H1 (cell line): ENCODE measurements at regions not wholly inside any gene's neighbourhood (a gene's known extent, or its start where the extent isn't known, plus 50 kb on each side); places are given as distances from the start of the nearest gene placed in this dataset.

Experiments used
- CTCF ChIA-PET: fragments of 300-600 bp; sonication (Branson Sonifier 250); formaldehyde crosslinking; loops from one replicate; lab custom pipeline; 2021; ENCODE audit not compliant: partially characterized antibody; lab: Charles Lee
- POLR2A ChIA-PET: fragments of 300-600 bp; sonication (Branson Sonifier 250); formaldehyde crosslinking; loops from one replicate; lab custom pipeline; 2021; ENCODE audit warnings: inconsistent platforms; ENCODE audit not compliant: partially characterized antibody; lab: Charles Lee
- DNase-seq, 2 experiments: peaks; one replicate each; pipeline versions ENCODE4 v3.0.0 to v3.0.0-alpha.2; 2010 to 2022; ENCODE audit warnings: low spot score in 2 of 2, low read depth in 1 of 2, mixed read lengths in 1 of 2
- FAIRE-seq: peaks from 2 replicates; lab custom pipeline; 2011; peaks lifted over from hg19 to GRCh38; lab: Jason Lieb, UNC
- H2AFZ ChIP-seq: 2 replicates; pipeline ENCODE4 v1.8.1; 2012; ENCODE audit warnings: low read length, inconsistent platforms
- H2AK5ac ChIP-seq: 2 replicates; pipeline ENCODE4 v1.6.1; 2013; ENCODE audit warnings: low read depth, low read length
- H2BK120ac ChIP-seq: replicated peaks from 2 replicates; pipeline ENCODE3; 2013; ENCODE audit warnings: low read depth, low read length, inconsistent platforms
- H2BK12ac ChIP-seq: 2 replicates; pipeline ENCODE4 v1.6.1; 2013; ENCODE audit warnings: low read depth, low read length
- H2BK15ac ChIP-seq: 2 replicates; pipeline ENCODE4 v1.6.1; 2013; ENCODE audit warnings: low read length
- H2BK20ac ChIP-seq: 2 replicates; pipeline ENCODE4 v1.6.1; 2013; ENCODE audit warnings: low read length
- H2BK5ac ChIP-seq: 2 replicates; pipeline ENCODE4 v1.6.1; 2013; ENCODE audit warnings: low read depth, low read length
- H3K14ac ChIP-seq: 2 replicates; pipeline ENCODE4 v1.6.1; 2013; ENCODE audit warnings: inconsistent platforms; ENCODE audit not compliant: insufficient read length
- H3K18ac ChIP-seq: 2 replicates; pipeline ENCODE4 v1.6.1; 2013; ENCODE audit warnings: low read length; ENCODE audit errors: extremely low read depth
- H3K23ac ChIP-seq: 2 replicates; pipeline ENCODE4 v1.6.1; 2013; ENCODE audit warnings: inconsistent platforms; ENCODE audit not compliant: insufficient read length
- H3K23me2 ChIP-seq: 2 replicates; pipeline ENCODE4 v1.6.1; 2013; ENCODE audit warnings: low read depth, low read length
- H3K27ac ChIP-seq: 2 replicates; pipeline ENCODE4 v1.6.1; 2011; ENCODE audit warnings: low read depth, low read length, inconsistent platforms
- H3K27me3 ChIP-seq, 4 experiments: replicated peaks in 1 of 4; 1 replicate in 1 of 4; 2 replicates in 3 of 4; pipeline versions ENCODE4 v1.6.1 to v1.8.1; 2011 to 2013; ENCODE audit warnings: low read length in 3 of 4, mild to moderate bottlenecking in 3 of 4, inconsistent platforms in 2 of 4, mixed read lengths in 2 of 4, moderate library complexity in 1 of 4; ENCODE audit not compliant: control insufficient read depth in 3 of 4, insufficient read depth in 3 of 4; ENCODE audit errors: extremely low read depth in 1 of 4
- H3K36me3 ChIP-seq, 4 experiments: 2 replicates each; pipeline versions ENCODE4 v1.6.1 to v1.8.1; 2011 to 2013; ENCODE audit warnings: mild to moderate bottlenecking in 4 of 4, low read length in 3 of 4, moderate library complexity in 2 of 4, control low read depth in 1 of 4, inconsistent platforms in 1 of 4; ENCODE audit not compliant: insufficient read depth in 4 of 4, control insufficient read depth in 2 of 4
- H3K4ac ChIP-seq: replicated peaks from 2 replicates; pipeline ENCODE3; 2013; ENCODE audit warnings: low read length, low read depth, mixed read lengths, inconsistent platforms; ENCODE audit not compliant: insufficient read length
- H3K4me1 ChIP-seq, 4 experiments: replicated peaks in 1 of 4; 1 replicate in 1 of 4; 2 replicates in 3 of 4; pipeline versions ENCODE4 v1.6.1 to v1.8.1; 2011 to 2013; ENCODE audit warnings: low read length in 3 of 4, inconsistent platforms in 2 of 4, mixed read lengths in 1 of 4; ENCODE audit not compliant: insufficient read depth in 4 of 4, control insufficient read depth in 3 of 4
- H3K4me2 ChIP-seq, 2 experiments: 2 replicates each; pipeline versions ENCODE4 v1.6.1 to v1.8.1; 2011 to 2013; ENCODE audit warnings: low read depth in 2 of 2, low read length in 2 of 2, control low read depth in 1 of 2, inconsistent platforms in 1 of 2, mild to moderate bottlenecking in 1 of 2; ENCODE audit not compliant: insufficient read depth in 1 of 2
- H3K4me3 ChIP-seq, 4 experiments: fragments of 200-600, 300-600 bp in 1 of 4; sonication (generic), shearing (Covaris generic), sonication (Bioruptor Twin) in 1 of 4; 2 replicates each; pipeline versions ENCODE4 v1.5.1 to v1.8.1; 2011 to 2016; ENCODE audit warnings: low read length in 4 of 4, low read depth in 3 of 4, control low read depth in 2 of 4, inconsistent platforms in 2 of 4, mild to moderate bottlenecking in 2 of 4, mixed read lengths in 1 of 4, moderate library complexity in 1 of 4; ENCODE audit not compliant: insufficient read depth in 2 of 4; ENCODE audit errors: extremely low read depth in 1 of 4
- H3K56ac ChIP-seq: replicated peaks from 2 replicates; pipeline ENCODE3; 2013; ENCODE audit warnings: low read depth, mild to moderate bottlenecking, mixed read lengths, low read length, inconsistent platforms; ENCODE audit not compliant: insufficient read length
- H3K79me1 ChIP-seq: 2 replicates; pipeline ENCODE4 v1.6.1; 2013; ENCODE audit warnings: low read depth, low read length, control low read depth
- H3K79me2 ChIP-seq, 2 experiments: 2 replicates each; pipeline versions ENCODE4 v1.6.1 to v1.8.1; 2012 to 2013; ENCODE audit warnings: low read length in 2 of 2, mild to moderate bottlenecking in 2 of 2, inconsistent platforms in 1 of 2; ENCODE audit not compliant: insufficient read depth in 2 of 2, control insufficient read depth in 1 of 2
- H3K9ac ChIP-seq, 4 experiments: replicated peaks in 1 of 4; 1 replicate in 1 of 4; 2 replicates in 3 of 4; pipeline versions ENCODE4 v1.6.1 to v1.8.1; 2011 to 2013; ENCODE audit warnings: low read depth in 3 of 4, low read length in 3 of 4, control low read depth in 2 of 4, mild to moderate bottlenecking in 2 of 4, moderate library complexity in 2 of 4, inconsistent platforms in 1 of 4; ENCODE audit errors: extremely low read depth in 1 of 4
- H3K9me3 ChIP-seq, 2 experiments: 2 replicates each; pipeline versions ENCODE4 v1.6.1 to v1.8.1; 2012 to 2013; ENCODE audit warnings: mild to moderate bottlenecking in 2 of 2, moderate library complexity in 2 of 2, control low read depth in 1 of 2, inconsistent platforms in 1 of 2, low read depth in 1 of 2, low read length in 1 of 2, mixed read lengths in 1 of 2; ENCODE audit not compliant: insufficient read depth in 2 of 2
- H4K20me1 ChIP-seq, 2 experiments: replicated peaks in 1 of 2; 2 replicates each; pipeline versions ENCODE3 to v1.8.1; 2011 to 2013; ENCODE audit warnings: inconsistent platforms in 2 of 2, low read length in 2 of 2, mild to moderate bottlenecking in 1 of 2; ENCODE audit not compliant: insufficient read depth in 2 of 2, control insufficient read depth in 1 of 2
- H4K5ac ChIP-seq: 2 replicates; pipeline ENCODE4 v1.6.1; 2013; ENCODE audit warnings: low read length, low read depth, mixed read lengths, inconsistent platforms; ENCODE audit not compliant: insufficient read length
- H4K8ac ChIP-seq: 2 replicates; pipeline ENCODE4 v1.8.0; 2013; ENCODE audit warnings: mild to moderate bottlenecking, moderate library complexity, low read length, inconsistent platforms; ENCODE audit not compliant: insufficient read depth; ENCODE audit errors: extremely low read depth
- H4K91ac ChIP-seq: replicated peaks from 2 replicates; pipeline ENCODE3; 2013; ENCODE audit warnings: low read length, mixed read lengths, inconsistent platforms; ENCODE audit not compliant: insufficient read length
- BCL11A ChIP-seq, 2 experiments: IDR thresholded peaks; one replicate each; pipeline ENCODE4 v1.6.1; 2011; ENCODE audit warnings: low read depth in 2 of 2, low read length in 2 of 2, mild to moderate bottlenecking in 2 of 2
- CEBPB ChIP-seq: IDR thresholded peaks from 2 replicates; pipeline ENCODE4 v1.6.1; 2012; ENCODE audit warnings: low read depth, low read length
- CHD2 ChIP-seq: IDR thresholded peaks from 2 replicates; pipeline ENCODE4 v1.6.1; 2012; ENCODE audit warnings: low read length, improper control_type of control experiment
- EZH2 ChIP-seq: fragments of 200-600 bp; sonication (generic); IDR thresholded peaks from 2 replicates; pipeline ENCODE4 v1.7.1; 2012; ENCODE audit warnings: low read depth, mild to moderate bottlenecking, moderate library complexity, low read length, inconsistent platforms; ENCODE audit not compliant: severe bottlenecking
- FOSL1 ChIP-seq: IDR thresholded peaks from 2 replicates; pipeline ENCODE4 v1.6.1; 2011; ENCODE audit warnings: mild to moderate bottlenecking, low read depth, low read length, moderate library complexity; ENCODE audit not compliant: insufficient read depth
- HDAC6 ChIP-seq: IDR thresholded peaks from one replicate; pipeline ENCODE4 v1.7.1; 2012; ENCODE audit warnings: low read depth, mild to moderate bottlenecking, inconsistent platforms, low read length, moderate library complexity
- KDM1A ChIP-seq: fragments of 200-600, 300-600 bp; sonication (generic); IDR thresholded peaks from 2 replicates; pipeline ENCODE4 v1.7.1; 2016; ENCODE audit warnings: mild to moderate bottlenecking, low read length, borderline replicate concordance
- POLR2A ChIP-seq, 2 experiments: IDR thresholded peaks; 1 replicate in 1 of 2; 2 replicates in 1 of 2; pipeline ENCODE4 v1.6.1; 2011; ENCODE audit warnings: low read depth in 2 of 2, low read length in 2 of 2, mild to moderate bottlenecking in 2 of 2; ENCODE audit errors: control extremely low read depth in 1 of 2
- RBBP5 ChIP-seq: IDR thresholded peaks from 2 replicates; pipeline ENCODE4 v1.7.1; 2012; ENCODE audit warnings: low read depth, mild to moderate bottlenecking, inconsistent platforms, low read length, moderate library complexity, borderline replicate concordance
- RFX5 ChIP-seq: IDR thresholded peaks from 2 replicates; pipeline ENCODE4 v1.6.1; 2011; ENCODE audit warnings: low read depth, low read length, improper control_type of control experiment, borderline replicate concordance
- TAF1 ChIP-seq: IDR thresholded peaks from 2 replicates; pipeline ENCODE4 v1.6.1; 2011; ENCODE audit warnings: mild to moderate bottlenecking, low read depth, low read length
- ZNF274 ChIP-seq: IDR thresholded peaks from 2 replicates; pipeline ENCODE4 v1.7.0; 2012; ENCODE audit warnings: low read length, borderline replicate concordance; ENCODE audit errors: extremely low read depth
- WGBS, 2 experiments: shearing (Covaris generic) in 1 of 2; methylation state at CpG; one replicate each; pipeline versions ENCODE4 v1.1.6 to v1.1.7; 2013 to 2015; ENCODE audit warnings: low lambda C conversion rate in 2 of 2, mixed read lengths in 2 of 2, inconsistent platforms in 1 of 2, low coverage in 1 of 2, missing lambda C conversion rate in 1 of 2; ENCODE audit not compliant: insufficient replicate concordance in 2 of 2, insufficient coverage in 1 of 2, insufficient read length in 1 of 2; ENCODE audit errors: extremely low coverage in 1 of 2, missing lambda C conversion rate in 1 of 2; 5-methylcytosine and 5-hydroxymethylcytosine counted together
- TF ChIP-seq, protein P1 (sequence below): IDR thresholded peaks from 2 replicates; pipeline ENCODE4 v1.6.1; 2012; ENCODE audit warnings: low read length, inconsistent platforms
- TF ChIP-seq, protein P2 (sequence below): IDR thresholded peaks from 2 replicates; pipeline ENCODE4 v1.6.1; 2012; ENCODE audit warnings: inconsistent platforms

DNA sequence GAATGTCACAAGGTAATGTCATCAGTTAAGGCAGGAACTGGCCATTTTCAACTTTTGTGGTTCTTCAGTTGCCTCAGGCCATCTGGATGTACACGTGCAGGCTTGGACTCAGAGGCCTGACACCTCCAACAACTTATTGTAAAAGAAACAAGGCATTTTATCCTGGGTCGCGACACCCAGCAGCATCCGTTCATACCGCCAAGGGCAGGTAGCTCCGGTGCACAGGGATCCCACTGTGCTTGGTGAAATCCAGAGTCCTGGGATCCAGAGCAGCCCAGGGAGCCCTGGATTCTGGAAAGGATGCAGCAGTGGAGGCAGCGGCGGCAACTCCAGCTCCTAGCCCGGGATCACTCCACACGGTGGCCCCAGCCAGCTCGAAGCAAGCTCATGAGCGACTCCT, 380.9 kb upstream of the STXBP6 start:
- H3K27ac ChIP-seq, result no peak overlapping the region
- TF ChIP-seq, protein P1, sequence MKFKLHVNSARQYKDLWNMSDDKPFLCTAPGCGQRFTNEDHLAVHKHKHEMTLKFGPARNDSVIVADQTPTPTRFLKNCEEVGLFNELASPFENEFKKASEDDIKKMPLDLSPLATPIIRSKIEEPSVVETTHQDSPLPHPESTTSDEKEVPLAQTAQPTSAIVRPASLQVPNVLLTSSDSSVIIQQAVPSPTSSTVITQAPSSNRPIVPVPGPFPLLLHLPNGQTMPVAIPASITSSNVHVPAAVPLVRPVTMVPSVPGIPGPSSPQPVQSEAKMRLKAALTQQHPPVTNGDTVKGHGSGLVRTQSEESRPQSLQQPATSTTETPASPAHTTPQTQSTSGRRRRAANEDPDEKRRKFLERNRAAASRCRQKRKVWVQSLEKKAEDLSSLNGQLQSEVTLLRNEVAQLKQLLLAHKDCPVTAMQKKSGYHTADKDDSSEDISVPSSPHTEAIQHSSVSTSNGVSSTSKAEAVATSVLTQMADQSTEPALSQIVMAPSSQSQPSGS, result no peak
- TF ChIP-seq CEBPB, result no peak
- no peak for TF ChIP-seq RFX5
- no peak for TF ChIP-seq ZNF274
- no peak for TF ChIP-seq EZH2
- no peak for TF ChIP-seq RBBP5
- no peak for TF ChIP-seq BCL11A (IDR thresholded peaks at IDR 0.05; ENCODE audit: low read depth in 2 of 2, low read length in 2 of 2)
- TF ChIP-seq, protein P2, sequence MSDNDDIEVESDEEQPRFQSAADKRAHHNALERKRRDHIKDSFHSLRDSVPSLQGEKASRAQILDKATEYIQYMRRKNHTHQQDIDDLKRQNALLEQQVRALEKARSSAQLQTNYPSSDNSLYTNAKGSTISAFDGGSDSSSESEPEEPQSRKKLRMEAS, result no peak
- TF ChIP-seq HDAC6, result no peak
- TF ChIP-seq KDM1A, result no peak
- TF ChIP-seq FOSL1, result no peak
- no peak for TF ChIP-seq POLR2A (IDR thresholded peaks at IDR 0.05; ENCODE audit: control extremely low read depth in 1 of 2, low read depth in 2 of 2, low read length in 2 of 2)
- TF ChIP-seq TAF1, result no peak
- no peak for TF ChIP-seq CHD2

More for the DNA sequence above, 380.9 kb upstream of the STXBP6 start:
- Histone ChIP-seq H3K79me2 (no peaks in the 10 kb centered on the region), H3K9ac (no peak overlapping the region), H3K4ac (no peak overlapping the region), H2AFZ (no peak overlapping the region), H2BK5ac (no peak overlapping the region), H4K91ac (no peak overlapping the region), H2AK5ac (no peak overlapping the region), H2BK15ac (no peak overlapping the region), H4K5ac (no peak overlapping the region), H3K23ac (no peak overlapping the region), H3K14ac (no peak overlapping the region), H2BK120ac (no peak overlapping the region), H2BK12ac (no peak overlapping the region), H3K56ac (no peak overlapping the region), H3K4me3 (no peak overlapping the region), H3K18ac (no peak overlapping the region), H4K20me1 (no peaks in the 10 kb centered on the region), H3K9me3 (peaks cover 0 to 3% of the 10 kb centered on the region in 2 experiments; a peak in 1 of 4 replicates), H3K27me3 (no peaks in the 10 kb centered on the region), H3K4me2 (no peak overlapping the region), H3K4me1 (no peaks in the 10 kb centered on the region), H3K36me3 (no peaks in the 10 kb centered on the region), H3K79me1 (no peaks in the 10 kb centered on the region), H4K8ac (no peak overlapping the region), H2BK20ac (no peak overlapping the region), H3K23me2 (peaks cover 3% of the 10 kb centered on the region; the same call in 1 of the 2 replicates)
- DNase-seq (no peak), FAIRE-seq (no peak)
- ChIA-PET CTCF (interaction anchor here (0.6 to 5.4 kb wide), 22 partner anchors 9 to 1604 kb away, joined by 3 to 50 read pairs (median 5); no protein-coding TSS in a partner anchor), POLR2A (no interaction called here)
- 96% methylated on average over 12 of the region's 12 CpGs; no CpG with 5 or more reads in 1 of the 2 experiments for WGBS, 2 experiments
